ENCODE measurements at regions not wholly inside any gene's neighbourhood (a gene's known extent, or its start where the extent isn't known, plus 50 kb on each side); places are given as distances from the start of the nearest gene placed in this dataset.
"Not testable (repeated sequence)": the region's sequence is repeated elsewhere in the genome, so short reads cannot be mapped to it uniquely, and the experiment has no call there.

DNA sequence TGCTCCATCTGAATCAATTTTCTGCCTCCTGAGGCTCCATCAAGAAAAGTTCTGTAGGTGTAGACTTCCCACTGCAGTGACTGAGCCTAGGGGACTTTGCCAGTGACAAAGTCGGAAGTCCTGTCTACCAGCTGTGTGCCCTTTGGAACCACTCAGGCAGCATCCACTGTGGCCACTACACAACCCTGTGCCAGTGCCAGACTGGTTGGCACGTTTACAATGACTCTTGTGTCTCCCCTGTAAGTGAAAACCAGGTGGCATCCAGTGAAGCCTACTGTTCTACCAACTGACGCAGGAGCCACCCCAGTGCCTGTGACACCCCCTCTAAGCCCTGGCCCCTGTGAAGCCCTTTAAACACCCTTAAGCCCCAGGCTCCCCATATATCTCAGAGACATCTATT, 132.1 kb upstream of the SERPINE2 start:
- Mint-ChIP-seq H3K27me3 (ENCODE audit: low read depth, poor library complexity) (peaks cover 6% of the 10 kb centered on the region), H3K27ac (no peak overlapping the region), H3K4me3 (no peak overlapping the region), H3K36me3 (ENCODE audit: low read depth) (peaks cover 4% of the 10 kb centered on the region), H3K9me3 (peaks cover 19% of the 10 kb centered on the region), H3K4me1 (peaks cover 5% of the 10 kb centered on the region)
- TF ChIP-seq, protein P1, sequence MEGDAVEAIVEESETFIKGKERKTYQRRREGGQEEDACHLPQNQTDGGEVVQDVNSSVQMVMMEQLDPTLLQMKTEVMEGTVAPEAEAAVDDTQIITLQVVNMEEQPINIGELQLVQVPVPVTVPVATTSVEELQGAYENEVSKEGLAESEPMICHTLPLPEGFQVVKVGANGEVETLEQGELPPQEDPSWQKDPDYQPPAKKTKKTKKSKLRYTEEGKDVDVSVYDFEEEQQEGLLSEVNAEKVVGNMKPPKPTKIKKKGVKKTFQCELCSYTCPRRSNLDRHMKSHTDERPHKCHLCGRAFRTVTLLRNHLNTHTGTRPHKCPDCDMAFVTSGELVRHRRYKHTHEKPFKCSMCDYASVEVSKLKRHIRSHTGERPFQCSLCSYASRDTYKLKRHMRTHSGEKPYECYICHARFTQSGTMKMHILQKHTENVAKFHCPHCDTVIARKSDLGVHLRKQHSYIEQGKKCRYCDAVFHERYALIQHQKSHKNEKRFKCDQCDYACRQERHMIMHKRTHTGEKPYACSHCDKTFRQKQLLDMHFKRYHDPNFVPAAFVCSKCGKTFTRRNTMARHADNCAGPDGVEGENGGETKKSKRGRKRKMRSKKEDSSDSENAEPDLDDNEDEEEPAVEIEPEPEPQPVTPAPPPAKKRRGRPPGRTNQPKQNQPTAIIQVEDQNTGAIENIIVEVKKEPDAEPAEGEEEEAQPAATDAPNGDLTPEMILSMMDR (IDR thresholded peaks at IDR 0.05) = no peak
- DNase-seq = no peak

DNA sequence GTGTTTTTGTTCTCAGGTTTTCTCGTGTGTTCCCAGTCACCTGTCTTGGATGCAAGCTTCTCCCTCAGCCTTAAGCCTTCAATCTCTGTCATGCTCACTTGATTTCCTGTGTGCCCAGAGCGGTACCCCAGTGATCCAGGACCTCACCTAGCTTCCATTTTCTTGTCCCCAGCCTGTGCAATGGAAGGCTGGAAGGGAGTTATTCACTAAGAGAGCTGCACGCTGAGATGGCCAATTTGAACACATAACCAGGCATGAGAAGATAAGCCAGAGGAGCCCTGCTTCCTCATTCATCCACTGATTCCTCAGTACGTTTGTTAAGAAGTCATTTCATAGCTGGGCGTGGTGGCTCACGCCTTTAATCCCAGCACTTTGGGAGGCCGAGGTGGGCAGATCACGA, 130.8 kb upstream of the SERPINE2 start:
- H3K4me3 Mint-ChIP-seq = no peak overlapping the region
- DNase-seq = no peak

DNA sequence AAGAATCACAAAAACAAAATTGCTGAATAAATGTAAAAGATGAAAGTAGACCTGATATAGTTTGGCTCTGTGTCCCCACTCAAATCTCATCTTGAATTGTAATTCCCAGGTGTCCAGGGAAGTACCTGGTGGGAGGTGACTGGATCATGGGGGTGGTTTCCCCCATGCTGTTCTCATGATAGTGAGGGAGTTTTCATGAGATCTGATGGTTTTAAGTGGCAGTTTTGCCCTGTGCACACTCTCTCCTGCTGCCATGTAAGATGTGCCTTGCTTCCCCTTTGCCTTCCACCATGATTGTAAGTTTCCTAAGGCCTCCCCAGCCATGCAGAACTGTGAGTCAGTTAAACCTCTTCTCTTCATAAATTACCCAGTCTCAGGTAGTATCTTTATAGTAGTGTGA, 128.7 kb upstream of the SERPINE2 start:
- H3K9me3 Mint-ChIP-seq = peaks cover 19% of the 10 kb centered on the region
- H3K36me3 Mint-ChIP-seq (ENCODE audit: low read depth); H3K4me1 Mint-ChIP-seq; DNase-seq; H3K4me3 Mint-ChIP-seq; H3K27ac Mint-ChIP-seq; H3K27me3 Mint-ChIP-seq (ENCODE audit: low read depth, poor library complexity): not testable (repeated sequence)

More for the DNA sequence above, 130.8 kb upstream of the SERPINE2 start:
- TF ChIP-seq, protein P1 (IDR thresholded peaks at IDR 0.05) = no peak
- Mint-ChIP-seq H3K36me3 (ENCODE audit: low read depth) (peaks cover 4% of the 10 kb centered on the region), H3K27ac (no peak overlapping the region), H3K4me1 (no peaks in the 10 kb centered on the region), H3K9me3 (peaks cover 19% of the 10 kb centered on the region), H3K27me3 (ENCODE audit: low read depth, poor library complexity) (peaks cover 3% of the 10 kb centered on the region)

DNA sequence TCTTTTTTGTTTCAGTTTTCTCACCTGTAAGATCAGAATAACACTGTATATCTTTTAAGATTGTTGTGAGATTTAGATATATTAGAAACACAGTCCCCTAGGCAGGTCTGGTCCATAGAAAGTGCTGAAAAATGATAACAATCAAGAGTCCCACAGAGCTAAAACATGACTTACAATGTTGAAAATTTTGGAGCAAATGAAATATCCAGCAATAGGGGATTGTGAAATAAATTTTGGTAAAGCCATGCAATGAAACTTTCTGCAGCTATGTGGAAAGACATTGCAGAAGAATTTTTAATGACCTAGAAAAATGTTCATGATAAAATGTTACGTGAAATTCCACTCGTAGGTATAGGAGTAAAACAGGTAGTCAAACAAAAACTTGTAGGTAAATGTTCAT, 127.6 kb upstream of the SERPINE2 start:
- no peak overlapping the region for H3K4me3 Mint-ChIP-seq
- peaks cover 4% of the 10 kb centered on the region for H3K36me3 Mint-ChIP-seq (ENCODE audit: low read depth)
- TF ChIP-seq, protein P1 (IDR thresholded peaks at IDR 0.05) = no peak
- peaks cover 3% of the 10 kb centered on the region for H3K27me3 Mint-ChIP-seq (ENCODE audit: low read depth, poor library complexity)
- peaks cover 10% of the 10 kb centered on the region for H3K4me1 Mint-ChIP-seq
- no peak overlapping the region for H3K27ac Mint-ChIP-seq
- H3K9me3 Mint-ChIP-seq = peaks cover 19% of the 10 kb centered on the region
- no peak for DNase-seq

DNA sequence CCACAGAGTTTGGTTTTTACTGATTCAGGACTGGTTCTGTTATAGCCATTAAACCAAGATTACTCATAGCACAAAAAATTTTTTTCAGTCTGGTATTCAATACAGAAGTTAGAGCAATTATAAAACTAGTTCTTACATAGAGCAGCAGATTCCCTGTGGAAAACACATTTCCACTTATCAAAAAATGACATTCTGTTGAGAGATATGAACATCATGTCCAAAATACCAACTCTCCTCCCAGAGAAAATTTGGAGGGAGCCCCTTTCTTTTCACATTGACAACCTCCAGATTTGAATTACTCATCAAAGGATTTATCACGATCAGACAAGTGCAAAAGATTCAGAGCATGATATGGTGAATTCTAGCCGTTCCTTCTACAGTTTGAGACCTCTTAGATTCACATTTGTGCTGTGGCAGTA, 126.8 kb upstream of the SERPINE2 start:
- peaks cover 14% of the 10 kb centered on the region for H3K4me1 Mint-ChIP-seq
- H3K4me3 Mint-ChIP-seq = no peak overlapping the region
- H3K27me3 Mint-ChIP-seq (ENCODE audit: low read depth, poor library complexity) = peaks cover 2% of the 10 kb centered on the region
- DNase-seq = no peak
- TF ChIP-seq, protein P1 (IDR thresholded peaks at IDR 0.05) = no peak
- peaks cover 17% of the 10 kb centered on the region for H3K9me3 Mint-ChIP-seq
- H3K36me3 Mint-ChIP-seq (ENCODE audit: low read depth) = peaks cover 4% of the 10 kb centered on the region
- H3K27ac Mint-ChIP-seq = no peak overlapping the region

DNA sequence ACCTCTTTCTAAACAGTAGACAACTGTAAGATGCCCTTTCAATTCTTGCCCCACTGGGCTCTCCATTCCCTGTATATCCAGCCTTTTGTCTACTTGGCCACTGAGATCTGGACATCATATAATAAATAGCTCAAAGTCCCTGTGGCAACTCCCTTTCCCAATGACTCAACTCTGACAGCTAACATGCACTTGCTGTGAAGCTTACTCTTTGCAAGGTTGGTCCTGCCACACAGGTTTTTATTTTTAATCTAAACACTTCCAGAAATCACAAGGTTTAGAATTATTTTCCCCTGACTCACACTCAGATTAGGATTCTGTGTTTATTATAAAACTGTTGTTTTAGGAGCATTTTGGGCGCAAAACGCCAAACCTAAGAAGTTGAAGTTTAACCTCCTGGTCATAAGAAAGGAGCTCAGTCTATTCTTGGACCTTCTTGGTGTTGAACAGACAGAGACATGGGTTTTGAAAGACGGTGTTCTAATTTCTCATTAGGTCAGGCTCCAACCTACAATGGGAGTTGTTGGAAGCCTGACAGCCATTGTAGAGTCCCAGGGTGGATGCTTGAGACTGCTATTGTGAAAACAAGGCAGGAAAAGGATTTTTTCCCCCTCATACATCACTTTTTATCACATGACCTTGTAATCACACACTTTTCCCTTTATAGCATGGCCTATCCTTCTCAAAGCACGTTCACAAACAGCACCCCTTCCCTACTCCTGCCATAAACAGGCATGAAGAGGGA, 124.7 kb upstream of the SERPINE2 start:
- peaks cover 9% of the 10 kb centered on the region for H3K9me3 Mint-ChIP-seq
- H3K4me1 Mint-ChIP-seq = peaks cover 14% of the 10 kb centered on the region
- no peaks in the 10 kb centered on the region for H3K27me3 Mint-ChIP-seq (ENCODE audit: low read depth, poor library complexity)
- TF ChIP-seq, protein P1 (IDR thresholded peaks at IDR 0.05) = no peak
- H3K4me3 Mint-ChIP-seq = no peak overlapping the region
- no peak overlapping the region for H3K27ac Mint-ChIP-seq
- no peak for DNase-seq
- H3K36me3 Mint-ChIP-seq (ENCODE audit: low read depth) = peaks cover 4% of the 10 kb centered on the region
